Urinary bladder (tissue), 3 donors: ENCODE measurements at regions not wholly inside any gene's neighbourhood (a gene's known extent, or its start where the extent isn't known, plus 50 kb on each side); places are given as distances from the start of the nearest gene placed in this dataset.

Experiments used
- DNase-seq: peaks from one replicate; pipeline ENCODE4 v3.0.0-alpha.2; 2015; ENCODE audit errors: extremely low spot score
- H3K27ac ChIP-seq: one replicate; pipeline ENCODE4 v1.5.1; 2013; ENCODE audit warnings: low read depth, mild to moderate bottlenecking, moderate library complexity
- H3K36me3 ChIP-seq: one replicate; pipeline ENCODE4 v1.6.1; 2013; ENCODE audit warnings: mild to moderate bottlenecking, moderate library complexity; ENCODE audit not compliant: insufficient read depth
- H3K4me1 ChIP-seq: one replicate; pipeline ENCODE4 v1.6.1; 2013; ENCODE audit warnings: mild to moderate bottlenecking, moderate library complexity; ENCODE audit not compliant: insufficient read depth
- H3K4me3 ChIP-seq: one replicate; pipeline ENCODE4 v1.5.1; 2013; ENCODE audit warnings: low read depth, low read length
- WGBS: extraction: QIAGEN DNeasy Blood & Tissue Kit; methylation state at CpG from one replicate; pipeline ENCODE4 v1.1.7; 2013; 5-methylcytosine and 5-hydroxymethylcytosine counted together
- donor health status: healthy with polysubstance abuse.
- donor health status: healthy.

- H3K36me3 ChIP-seq = no peaks in the 10 kb centered on the region
- no peak overlapping the region for H3K4me3 ChIP-seq
- no peaks in the 10 kb centered on the region for H3K4me1 ChIP-seq
- no peak for DNase-seq
- 65% methylated on average over 10 of the region's 10 CpGs for WGBS
- H3K27ac ChIP-seq = no peak overlapping the region
These were observed 1477.0 kb downstream of the PCDH7 start for GRCh38 chr4:32196950-32197688.

DNA sequence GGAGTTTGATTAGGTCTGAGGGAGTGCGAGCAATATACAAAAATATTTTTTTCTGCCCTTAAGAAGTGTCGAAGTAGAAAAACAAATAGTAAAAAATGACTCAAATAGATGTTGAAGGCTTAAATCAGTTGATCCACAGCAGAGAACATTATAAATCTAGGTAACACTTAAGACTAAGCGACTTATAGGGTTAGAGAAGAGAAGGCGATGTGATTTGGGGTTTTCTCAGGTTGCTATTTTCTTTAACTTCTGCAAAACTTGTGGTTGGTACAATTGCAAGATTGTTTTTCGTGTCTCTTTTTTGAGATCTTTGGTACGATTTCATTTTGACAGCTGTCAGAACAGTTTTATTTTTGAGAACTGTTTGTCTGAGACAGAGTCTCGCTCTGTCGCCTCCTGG lies 1479.5 kb downstream of the PCDH7 start:
- H3K27ac ChIP-seq = no peak overlapping the region
- H3K4me1 ChIP-seq = no peaks in the 10 kb centered on the region
- no peak for DNase-seq
- H3K36me3 ChIP-seq = no peaks in the 10 kb centered on the region
- 89% methylated on average over 8 of the region's 8 CpGs for whole genome bisulfite sequencing
- H3K4me3 ChIP-seq = no peak overlapping the region

DNA sequence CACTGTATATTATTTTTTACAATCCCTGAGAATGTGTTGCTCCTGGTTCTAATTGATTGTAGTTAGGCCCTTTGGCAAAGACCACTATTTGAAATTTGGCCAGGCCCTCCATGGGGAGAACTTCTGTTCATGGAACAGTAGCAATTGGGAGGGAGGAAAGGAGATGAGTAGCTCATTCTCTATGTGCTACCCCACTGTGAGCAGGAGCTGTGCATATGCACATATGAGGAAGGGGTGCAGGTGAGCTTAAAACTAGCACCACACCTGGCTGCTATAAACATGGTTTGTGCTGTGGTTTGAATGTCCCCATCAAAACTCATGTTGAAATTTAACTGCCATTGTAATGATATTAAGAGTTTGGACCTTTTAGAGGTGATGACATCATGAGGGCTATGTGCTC lies 1483.2 kb downstream of the PCDH7 start:
- no peak for DNase-seq
- H3K4me1 ChIP-seq = no peaks in the 10 kb centered on the region
- no peak overlapping the region for H3K27ac ChIP-seq
- no peak overlapping the region for H3K4me3 ChIP-seq
- H3K36me3 ChIP-seq = no peaks in the 10 kb centered on the region

- Histone ChIP-seq H3K27ac (no peak overlapping the region), H3K4me1 (no peaks in the 10 kb centered on the region), H3K36me3 (no peaks in the 10 kb centered on the region), H3K4me3 (no peak overlapping the region)
- DNase-seq = no peak
- 85% methylated on average over 3 of the region's 3 CpGs for WGBS
These were observed 1486.6 kb downstream of the PCDH7 start for GRCh38 chr4:32206756-32207155.

DNA sequence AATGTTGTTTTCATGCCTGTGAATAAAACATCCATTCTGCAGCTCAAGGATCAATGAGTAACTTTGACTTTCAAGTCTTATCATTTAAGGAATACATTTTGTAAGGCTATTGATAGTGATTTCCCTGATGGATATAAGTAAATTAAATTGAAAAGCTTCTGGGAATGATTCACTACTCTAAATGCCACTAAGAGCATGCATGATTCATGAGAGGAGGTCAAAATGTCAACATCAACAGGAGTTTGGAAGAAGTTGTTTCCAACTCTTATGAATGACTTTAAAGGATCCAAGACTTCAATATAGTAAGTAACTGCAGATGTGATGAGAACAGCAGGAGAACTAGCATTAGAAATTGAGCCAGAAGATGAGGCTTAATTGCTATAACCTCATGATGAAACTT lies 1487.3 kb downstream of the PCDH7 start:
- no peak overlapping the region for H3K4me3 ChIP-seq
- H3K27ac ChIP-seq = no peak overlapping the region
- no peaks in the 10 kb centered on the region for H3K4me1 ChIP-seq
- H3K36me3 ChIP-seq = no peaks in the 10 kb centered on the region
- DNase-seq = no peak

- 96% methylated on average over 10 of the region's 10 CpGs for WGBS
These were observed 1495.1 kb downstream of the PCDH7 start for GRCh38 chr4:32215277-32215676.

DNA sequence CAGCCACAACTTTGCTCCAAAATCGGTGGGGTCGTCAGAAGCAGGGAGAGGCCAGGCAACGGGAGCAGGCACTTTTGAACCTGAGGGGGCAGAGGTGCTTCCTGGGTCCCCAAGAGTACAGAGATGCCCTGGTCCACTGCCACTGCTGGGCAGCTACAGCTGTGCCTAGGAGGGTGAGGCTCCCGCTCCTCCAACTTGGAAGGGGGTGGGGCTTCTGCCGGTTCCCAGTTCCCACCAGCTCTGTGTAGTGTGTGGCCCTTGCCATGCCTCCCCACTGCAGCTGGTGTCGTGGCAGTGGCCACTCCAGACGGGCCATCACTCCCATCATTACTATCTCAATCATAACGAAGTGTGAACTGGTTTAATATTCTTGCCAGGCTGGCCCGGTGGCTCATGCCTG lies 1496.3 kb downstream of the PCDH7 start:
- H3K36me3 ChIP-seq = no peaks in the 10 kb centered on the region
- H3K4me3 ChIP-seq = no peak overlapping the region
- 90% methylated on average over 9 of the region's 9 CpGs for WGBS
- no peak overlapping the region for H3K27ac ChIP-seq
- no peak for DNase-seq
- H3K4me1 ChIP-seq = no peaks in the 10 kb centered on the region

More at GRCh38 chr4:32215277-32215676, 1495.1 kb downstream of the PCDH7 start:
- Histone ChIP-seq H3K4me3 (no peak overlapping the region), H3K4me1 (no peaks in the 10 kb centered on the region), H3K36me3 (no peaks in the 10 kb centered on the region), H3K27ac (no peak overlapping the region)
- DNase-seq = no peak

DNA sequence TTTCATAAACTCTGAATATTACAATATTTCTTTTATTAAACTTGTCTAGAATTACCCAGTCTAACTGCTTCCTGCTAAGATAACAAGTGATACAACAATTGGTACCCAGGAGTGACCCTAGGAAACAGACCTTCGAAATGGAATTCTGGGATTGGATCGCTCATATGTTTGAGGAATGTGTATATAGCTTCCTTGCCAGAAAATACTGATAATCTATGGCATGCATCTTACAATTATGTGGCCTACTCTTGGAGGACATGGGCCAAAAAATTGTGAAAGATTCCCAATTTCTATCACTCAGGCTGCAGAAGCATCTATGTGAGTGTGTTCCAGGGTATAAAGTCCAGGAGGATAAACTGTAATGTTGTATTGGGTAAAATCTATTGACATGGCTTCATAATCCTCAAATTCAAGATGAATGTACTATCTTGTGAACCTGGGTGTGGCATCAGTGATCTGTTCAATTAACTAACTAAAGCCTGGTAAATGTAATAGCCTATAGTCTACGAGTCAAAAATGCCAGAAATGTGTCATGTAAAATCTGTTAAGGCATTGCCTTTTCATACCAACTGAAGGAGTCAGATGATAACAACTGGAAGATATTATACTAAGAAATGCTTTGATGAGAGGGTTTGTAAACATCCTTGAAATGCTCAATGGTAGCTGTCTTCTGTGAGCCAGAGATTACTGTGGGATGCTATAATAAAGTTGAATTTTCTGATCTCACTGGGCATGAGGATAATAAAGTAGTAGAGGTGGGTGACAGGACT lies 1499.3 kb downstream of the PCDH7 start:
- Histone ChIP-seq H3K27ac (no peak overlapping the region), H3K4me1 (no peaks in the 10 kb centered on the region), H3K36me3 (no peaks in the 10 kb centered on the region), H3K4me3 (no peak overlapping the region)
- WGBS = 42% methylated on average over 3 of the region's 3 CpGs
- no peak for DNase-seq

GRCh38 chr4:32226204-32226603 lies 1506.0 kb downstream of the PCDH7 start:
- DNase-seq = no peak
- H3K4me3 ChIP-seq = no peak overlapping the region

DNA sequence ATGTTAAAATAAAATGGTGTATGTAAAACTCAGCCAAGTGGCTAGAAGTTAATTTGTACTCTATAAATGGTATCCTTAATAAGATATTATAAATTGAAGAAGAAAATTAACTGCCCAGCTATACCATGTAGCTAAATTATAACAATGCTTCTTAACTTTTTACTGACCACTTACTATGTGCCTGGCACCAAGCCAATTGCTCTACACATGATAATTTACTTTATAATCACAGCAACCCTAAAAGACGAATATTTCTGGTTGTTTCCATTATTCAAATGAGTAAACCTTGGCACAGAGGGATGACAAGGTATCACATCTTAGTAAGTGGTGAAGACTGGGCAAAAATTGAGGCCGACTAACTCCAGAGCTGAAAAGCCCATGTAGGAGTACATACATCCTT lies 1506.6 kb downstream of the PCDH7 start:
- Histone ChIP-seq H3K36me3 (no peaks in the 10 kb centered on the region), H3K4me1 (no peaks in the 10 kb centered on the region), H3K4me3 (no peak overlapping the region), H3K27ac (no peak overlapping the region)
- no peak for DNase-seq
- WGBS = 78% methylated on average over 2 of the region's 2 CpGs

More at GRCh38 chr4:32226204-32226603, 1506.0 kb downstream of the PCDH7 start:
- H3K36me3 ChIP-seq = no peaks in the 10 kb centered on the region
- H3K27ac ChIP-seq = no peak overlapping the region
- H3K4me1 ChIP-seq = no peaks in the 10 kb centered on the region

DNA sequence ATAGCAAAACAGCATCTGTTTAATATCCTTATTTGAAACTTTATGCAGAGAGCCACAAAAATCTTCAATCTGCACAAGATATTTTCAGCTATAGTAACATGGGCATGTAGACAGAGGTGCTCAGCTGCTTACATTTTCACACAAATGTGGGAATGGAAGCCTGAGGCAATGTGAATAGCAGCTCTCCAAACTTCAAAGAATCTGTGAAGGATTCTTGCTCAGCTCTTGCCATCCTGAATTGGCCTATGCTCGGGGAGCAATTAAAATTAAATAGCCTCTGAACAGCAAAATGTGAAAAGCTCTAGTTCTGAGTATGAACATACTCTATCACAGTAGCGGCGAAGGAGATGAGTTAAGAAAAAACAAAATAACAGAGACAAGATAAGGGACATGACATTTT lies 1523.8 kb downstream of the PCDH7 start:
- H3K4me3 ChIP-seq = no peak overlapping the region
- no peaks in the 10 kb centered on the region for H3K4me1 ChIP-seq
- DNase-seq = no peak
- WGBS = 59% methylated on average over 3 of the region's 3 CpGs
- H3K36me3 ChIP-seq = no peaks in the 10 kb centered on the region
- no peak overlapping the region for H3K27ac ChIP-seq

DNA sequence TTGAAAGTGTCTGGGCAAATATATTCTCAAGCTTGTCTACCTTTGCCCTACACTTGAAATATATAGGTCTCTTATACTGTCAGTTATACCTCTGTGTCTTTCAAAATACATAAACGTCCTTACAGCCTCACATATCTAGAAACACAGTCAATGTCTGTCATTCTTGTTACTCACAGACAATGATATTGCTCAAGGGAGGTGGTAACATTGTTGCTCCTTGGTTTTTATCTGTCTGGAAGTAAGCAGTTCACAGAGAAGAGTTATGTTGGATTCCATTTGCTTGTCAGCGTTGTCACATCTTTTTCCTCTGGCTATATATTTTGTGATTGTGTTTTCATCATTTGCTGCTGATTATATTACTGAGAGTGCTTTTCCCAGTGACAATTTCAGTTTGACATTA lies 1528.9 kb downstream of the PCDH7 start:
- Histone ChIP-seq H3K27ac (no peak overlapping the region), H3K4me1 (no peaks in the 10 kb centered on the region), H3K4me3 (no peak overlapping the region), H3K36me3 (no peaks in the 10 kb centered on the region)
- 53% methylated on average over 2 of the region's 2 CpGs for WGBS
- DNase-seq = no peak

- DNase-seq = no peak
- H3K4me1 ChIP-seq = no peaks in the 10 kb centered on the region
- WGBS = 96% methylated on average over 1 of the region's 1 CpG
- H3K36me3 ChIP-seq = no peaks in the 10 kb centered on the region
- no peak overlapping the region for H3K27ac ChIP-seq
- no peak overlapping the region for H3K4me3 ChIP-seq
These were observed 1531.0 kb downstream of the PCDH7 start for GRCh38 chr4:32251126-32251525.

DNA sequence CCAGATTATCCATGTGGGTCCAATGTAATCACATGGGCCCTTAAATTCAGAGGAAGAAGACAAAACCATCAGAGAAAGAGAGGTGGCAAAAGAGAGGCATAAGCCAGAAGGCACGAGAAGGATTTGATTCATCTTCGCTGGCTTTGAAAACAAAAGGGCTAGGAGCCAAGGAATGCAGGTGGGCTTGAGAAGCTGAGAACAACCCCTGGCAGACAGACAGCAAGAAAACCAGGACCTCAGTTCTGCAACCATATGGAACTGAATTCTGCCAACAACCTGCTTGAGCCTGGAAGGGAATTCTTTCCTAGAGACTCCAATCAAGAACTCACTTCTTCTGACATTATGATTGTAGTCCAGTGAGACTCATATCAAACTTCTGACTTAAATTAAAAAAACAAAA lies 1531.8 kb downstream of the PCDH7 start:
- Histone ChIP-seq H3K4me3 (no peak overlapping the region), H3K4me1 (no peaks in the 10 kb centered on the region), H3K27ac (no peak overlapping the region), H3K36me3 (no peaks in the 10 kb centered on the region)
- no peak for DNase-seq
- WGBS = 64% methylated on average over 2 of the region's 2 CpGs
